Upper lobe of right lung (tissue), 1 donor: ENCODE measurements at regions not wholly inside any gene's neighbourhood (a gene's known extent, or its start where the extent isn't known, plus 50 kb on each side); places are given as distances from the start of the nearest gene placed in this dataset.
A peak's percentile ranks its signal among the peaks of the same experiment; 100 is the strongest.

Source experiments
- ATAC-seq: fragments of 200-7000 bp; cut with Tn5 transposase; one replicate; pipeline ENCODE4 v1.9.1; 2020; ENCODE audit warnings: mild to moderate bottlenecking, moderate library complexity
- DNase-seq: peaks from one replicate; pipeline ENCODE4 v3.0.0-alpha.2; 2020
- H3K27ac ChIP-seq: fragments of 200-600 bp; one replicate; pipeline ENCODE4 v1.8.0; 2022
- H3K27me3 ChIP-seq: fragments of 200-600 bp; one replicate; pipeline ENCODE4 v1.8.0; 2022; ENCODE audit warnings: mild to moderate bottlenecking
- H3K36me3 ChIP-seq: fragments of 200-600 bp; one replicate; pipeline ENCODE4 v1.8.0; 2022
- H3K4me1 ChIP-seq: fragments of 200-600 bp; one replicate; pipeline ENCODE4 v1.8.0; 2022
- H3K4me3 ChIP-seq: fragments of 200-600 bp; one replicate; pipeline ENCODE4 v1.8.0; 2022; ENCODE audit warnings: mild to moderate bottlenecking
- H3K9me3 ChIP-seq: fragments of 200-600 bp; one replicate; pipeline ENCODE4 v1.8.0; 2022
- CTCF ChIP-seq: fragments of 200-600 bp; IDR thresholded peaks from one replicate; pipeline ENCODE4 v1.8.0; 2022; ENCODE audit warnings: antibody characterized with exemption
- intact Hi-C: fragments of 100-400 bp; cut with DNase I; formaldehyde crosslinking; loops from one replicate; pipeline ENCODE4 v1.11.0; 2022
- donor health status: DM: no; HTN: yes; CAD: no; lungs with severe emphysema.

- no peak overlapping the region for H3K4me3 ChIP-seq
- intact Hi-C loops = no loop called here
- H3K4me1 ChIP-seq = no peaks in the 10 kb centered on the region
- no peak for TF ChIP-seq CTCF
- H3K9me3 ChIP-seq = no peaks in the 10 kb centered on the region
- DNase-seq (no peak), ATAC-seq (no peak)
- no peaks in the 10 kb centered on the region for H3K36me3 ChIP-seq
- H3K27ac ChIP-seq = no peak overlapping the region
- H3K27me3 ChIP-seq = no peaks in the 10 kb centered on the region
Observed at GRCh38 chr3:159914426-159914825, 74.2 kb upstream of the IL12A start.

- no peaks in the 10 kb centered on the region for H3K4me1 ChIP-seq
- no peak for ATAC-seq
- no peaks in the 10 kb centered on the region for H3K36me3 ChIP-seq
- H3K27ac ChIP-seq = no peak overlapping the region
- no peak for TF ChIP-seq CTCF
- intact Hi-C loops = no loop called here
- no peak overlapping the region for H3K4me3 ChIP-seq
- H3K27me3 ChIP-seq = no peaks in the 10 kb centered on the region
- no peaks in the 10 kb centered on the region for H3K9me3 ChIP-seq
- DNase-seq = no peak
Observed at GRCh38 chr3:159916052-159916451, 72.6 kb upstream of the IL12A start.

GRCh38 chr3:159917141-159917540 lies 71.5 kb upstream of the IL12A start:
- no peaks in the 10 kb centered on the region for H3K4me1 ChIP-seq
- ATAC-seq (no peak), DNase-seq (no peak)
- no peaks in the 10 kb centered on the region for H3K36me3 ChIP-seq
- no peak for TF ChIP-seq CTCF
- H3K4me3 ChIP-seq = no peak overlapping the region
- H3K9me3 ChIP-seq = no peaks in the 10 kb centered on the region
- intact Hi-C loops = no loop called here
- no peaks in the 10 kb centered on the region for H3K27me3 ChIP-seq
- H3K27ac ChIP-seq = no peak overlapping the region

GRCh38 chr3:159919873-159920272 lies 68.8 kb upstream of the IL12A start:
- ATAC-seq (no peak), DNase-seq (no peak)
- no peak for TF ChIP-seq CTCF
- intact Hi-C loops = no loop called here
- H3K36me3 ChIP-seq = no peaks in the 10 kb centered on the region
- H3K27ac ChIP-seq = no peak overlapping the region
- no peaks in the 10 kb centered on the region for H3K27me3 ChIP-seq
- H3K4me3 ChIP-seq = no peak overlapping the region
- no peaks in the 10 kb centered on the region for H3K9me3 ChIP-seq
- H3K4me1 ChIP-seq = no peaks in the 10 kb centered on the region

GRCh38 chr3:159922193-159922840 lies 66.3 kb upstream of the IL12A start:
- TF ChIP-seq CTCF = no peak
- intact Hi-C loops = no loop called here
- Histone ChIP-seq H3K36me3 (no peaks in the 10 kb centered on the region), H3K27me3 (no peaks in the 10 kb centered on the region), H3K4me1 (no peaks in the 10 kb centered on the region), H3K4me3 (no peak overlapping the region), H3K27ac (no peak overlapping the region), H3K9me3 (no peaks in the 10 kb centered on the region)
- DNase-seq (no peak), ATAC-seq (no peak)

- TF ChIP-seq CTCF = no peak
- ATAC-seq (peak; percentile 26), DNase-seq (no peak)
- Histone ChIP-seq H3K4me1 (no peaks in the 10 kb centered on the region), H3K27ac (no peak overlapping the region), H3K9me3 (no peaks in the 10 kb centered on the region), H3K36me3 (no peaks in the 10 kb centered on the region), H3K4me3 (no peak overlapping the region), H3K27me3 (no peaks in the 10 kb centered on the region)
- intact Hi-C loops = no loop called here
Observed at GRCh38 chr3:159922861-159923312, 65.7 kb upstream of the IL12A start.
